Osteocyte (in vitro differentiated cells): ENCODE measurements at regions not wholly inside any gene's neighbourhood (a gene's known extent, or its start where the extent isn't known, plus 50 kb on each side); places are given as distances from the start of the nearest gene placed in this dataset.

ENCODE experiments used
- DNase-seq: peaks from one replicate; pipeline ENCODE4 v3.0.0; 2021; ENCODE audit warnings: mixed read lengths; ENCODE audit not compliant: unreplicated experiment; ENCODE audit errors: extremely low spot score
- H3K27ac Mint-ChIP-seq: one replicate; pipeline ENCODE4 v1.8.0; 2021; ENCODE audit warnings: mild to moderate bottlenecking, mixed read lengths; ENCODE audit not compliant: unreplicated experiment
- H3K27me3 Mint-ChIP-seq: one replicate; pipeline ENCODE4 v1.8.0; 2021; ENCODE audit warnings: mixed read lengths; ENCODE audit not compliant: unreplicated experiment
- H3K36me3 Mint-ChIP-seq: one replicate; pipeline ENCODE4 v1.8.0; 2021; ENCODE audit warnings: mixed read lengths; ENCODE audit not compliant: unreplicated experiment
- H3K4me1 Mint-ChIP-seq: one replicate; pipeline ENCODE4 v1.8.0; 2021; ENCODE audit warnings: mixed read lengths; ENCODE audit not compliant: unreplicated experiment
- H3K4me3 Mint-ChIP-seq: one replicate; pipeline ENCODE4 v1.8.0; 2021; ENCODE audit warnings: mild to moderate bottlenecking, moderate library complexity, mixed read lengths; ENCODE audit not compliant: unreplicated experiment
- H3K9me3 Mint-ChIP-seq: one replicate; pipeline ENCODE4 v1.8.0; 2021; ENCODE audit warnings: mixed read lengths; ENCODE audit not compliant: unreplicated experiment
- CTCF ChIP-seq: fragments of 200-600 bp; sonication (generic); IDR thresholded peaks from 2 replicates; pipeline ENCODE4 v1.5.0; 2021; ENCODE audit warnings: antibody characterized with exemption, mild to moderate bottlenecking, moderate library complexity

- H3K27ac Mint-ChIP-seq, result no peak overlapping the region
- no peaks in the 10 kb centered on the region for H3K4me1 Mint-ChIP-seq
- no peak for DNase-seq
- H3K36me3 Mint-ChIP-seq, result no peaks in the 10 kb centered on the region
- no peaks in the 10 kb centered on the region for H3K27me3 Mint-ChIP-seq
- no peak overlapping the region for H3K4me3 Mint-ChIP-seq
- TF ChIP-seq CTCF, result no peak
- H3K9me3 Mint-ChIP-seq, result peaks cover 20% of the 10 kb centered on the region
These were observed 770.1 kb upstream of the CELF2 start for GRCh38 chr10:10247585-10247984.

- Mint-ChIP-seq H3K9me3 (peaks cover 8% of the 10 kb centered on the region), H3K4me1 (no peaks in the 10 kb centered on the region), H3K36me3 (no peaks in the 10 kb centered on the region), H3K27ac (no peak overlapping the region), H3K4me3 (no peak overlapping the region), H3K27me3 (peaks cover 2% of the 10 kb centered on the region)
- no peak for DNase-seq
- no peak for TF ChIP-seq CTCF
These were observed 760.8 kb upstream of the CELF2 start for GRCh38 chr10:10256860-10257259.

- peaks cover 2% of the 10 kb centered on the region for H3K27me3 Mint-ChIP-seq
- H3K9me3 Mint-ChIP-seq, result peaks cover 8% of the 10 kb centered on the region
- H3K4me1 Mint-ChIP-seq, result no peaks in the 10 kb centered on the region
- H3K36me3 Mint-ChIP-seq, result no peaks in the 10 kb centered on the region
- no peak for TF ChIP-seq CTCF
- no peak overlapping the region for H3K27ac Mint-ChIP-seq
- DNase-seq, result no peak
- H3K4me3 Mint-ChIP-seq, result no peak overlapping the region
These were observed 758.7 kb upstream of the CELF2 start for GRCh38 chr10:10259013-10259412.

- Mint-ChIP-seq H3K9me3 (no peaks in the 10 kb centered on the region), H3K27me3 (peaks cover 10% of the 10 kb centered on the region), H3K4me3 (no peak overlapping the region), H3K27ac (no peak overlapping the region), H3K36me3 (no peaks in the 10 kb centered on the region), H3K4me1 (no peaks in the 10 kb centered on the region)
- no peak for TF ChIP-seq CTCF
- no peak for DNase-seq
These were observed 747.3 kb upstream of the CELF2 start for GRCh38 chr10:10270126-10271050.

- H3K27me3 Mint-ChIP-seq, result peaks cover 14% of the 10 kb centered on the region
- no peaks in the 10 kb centered on the region for H3K36me3 Mint-ChIP-seq
- H3K4me3 Mint-ChIP-seq, result no peak overlapping the region
- no peaks in the 10 kb centered on the region for H3K4me1 Mint-ChIP-seq
- H3K27ac Mint-ChIP-seq, result no peak overlapping the region
- TF ChIP-seq CTCF, result no peak
- no peak for DNase-seq
- no peaks in the 10 kb centered on the region for H3K9me3 Mint-ChIP-seq
These were observed 746.0 kb upstream of the CELF2 start for GRCh38 chr10:10271639-10272192.
